CD4-positive, alpha-beta memory T cell (primary cell): ENCODE measurements at regions not wholly inside any gene's neighbourhood (a gene's known extent, or its start where the extent isn't known, plus 50 kb on each side); places are given as distances from the start of the nearest gene placed in this dataset.
"Not testable (repeated sequence)": the region's sequence is repeated elsewhere in the genome, so short reads cannot be mapped to it uniquely, and the experiment has no call there.

Source experiments
- CTCF ChIA-PET: fragments of 350-600 bp; sonication (Branson Sonifier 250); formaldehyde crosslinking; loops from one replicate; lab custom pipeline; 2021; ENCODE audit warnings: inconsistent platforms; ENCODE audit not compliant: partially characterized antibody; lab: Charles Lee
- POLR2A ChIA-PET: fragments of 350-600 bp; sonication (Branson Sonifier 250); formaldehyde crosslinking; loops from one replicate; lab custom pipeline; 2021; ENCODE audit not compliant: partially characterized antibody; lab: Charles Lee
- DNase-seq, 5 donors: peaks; one replicate each; pipeline versions ENCODE4 v3.0.0 to v3.0.0-alpha.2; 2020 to 2022; ENCODE audit warnings: mixed read lengths in 1 of 5
- H3K27ac ChIP-seq: one replicate; pipeline ENCODE4 v1.7.0; 2013; ENCODE audit warnings: low read depth, low read length
- H3K27me3 ChIP-seq: 2 replicates; pipeline ENCODE4 v1.7.0; 2013; ENCODE audit warnings: mild to moderate bottlenecking, low read length, moderate library complexity; ENCODE audit not compliant: insufficient read depth
- H3K36me3 ChIP-seq: 2 replicates; pipeline ENCODE4 v1.7.0; 2013; ENCODE audit warnings: mild to moderate bottlenecking, low read length, moderate library complexity; ENCODE audit not compliant: insufficient read depth
- H3K4me1 ChIP-seq: 2 replicates; pipeline ENCODE4 v1.7.0; 2013; ENCODE audit warnings: mild to moderate bottlenecking, low read length, moderate library complexity; ENCODE audit not compliant: insufficient read depth
- H3K4me3 ChIP-seq, 2 donors: one replicate each; pipeline ENCODE4 v1.7.0; 2013; ENCODE audit warnings: low read length in 2 of 2, mild to moderate bottlenecking in 1 of 2
- H3K9me3 ChIP-seq, 2 donors: one replicate each; pipeline ENCODE4 v1.7.0; 2013; ENCODE audit warnings: low read length in 2 of 2, control low read depth in 1 of 2; ENCODE audit not compliant: control insufficient read depth in 1 of 2
- H3K27ac Mint-ChIP-seq, 7 donors: one replicate each; pipeline ENCODE4 v1.8.0; 2020 to 2021; ENCODE audit warnings: mixed read lengths in 7 of 7, mild to moderate bottlenecking in 6 of 7, inconsistent platforms in 3 of 7, moderate library complexity in 3 of 7
- H3K27me3 Mint-ChIP-seq, 2 donors: one replicate each; pipeline ENCODE4 v1.8.0; 2020 to 2021; ENCODE audit warnings: mixed read lengths in 2 of 2
- H3K36me3 Mint-ChIP-seq, 2 donors: one replicate each; pipeline ENCODE4 v1.8.0; 2020 to 2021; ENCODE audit warnings: mixed read lengths in 2 of 2, inconsistent platforms in 1 of 2, mild to moderate bottlenecking in 1 of 2
- H3K4me1 Mint-ChIP-seq, 4 donors: one replicate each; pipeline ENCODE4 v1.8.0; 2020 to 2021; ENCODE audit warnings: mixed read lengths in 4 of 4, mild to moderate bottlenecking in 1 of 4
- H3K4me3 Mint-ChIP-seq, 8 donors: one replicate each; pipeline ENCODE4 v1.8.0; 2020 to 2021; ENCODE audit warnings: mixed read lengths in 8 of 8, mild to moderate bottlenecking in 7 of 8, moderate library complexity in 6 of 8, inconsistent platforms in 3 of 8
- H3K9me3 Mint-ChIP-seq, 8 donors: one replicate each; pipeline ENCODE4 v1.8.0; 2020 to 2021; ENCODE audit warnings: mixed read lengths in 8 of 8, mild to moderate bottlenecking in 5 of 8, inconsistent platforms in 3 of 8, moderate library complexity in 1 of 8
- intact Hi-C: fragments of 100-400 bp; cut with micrococcal nuclease; formaldehyde crosslinking; loops from one replicate; pipeline ENCODE4 v1.15.1; 2023

DNA sequence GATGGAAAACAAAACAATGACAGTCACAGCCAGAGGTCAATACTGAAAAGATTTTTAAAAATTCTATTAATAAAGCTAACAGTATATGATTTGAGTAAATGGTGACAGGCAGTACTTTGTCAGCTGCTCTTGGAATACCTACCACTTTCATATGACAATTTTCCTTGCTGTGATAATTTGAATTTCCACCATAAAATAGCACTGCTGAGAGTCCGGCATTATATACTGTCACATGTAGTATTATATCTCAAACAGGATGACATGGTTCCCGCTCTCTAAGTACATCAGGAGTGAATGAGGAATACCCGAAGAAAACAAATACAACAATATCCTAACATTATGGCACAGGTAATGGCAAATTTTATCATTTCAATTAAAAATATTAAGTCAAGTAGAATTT lies 146.8 kb upstream of the TMPRSS15 start:
- H3K4me3 Mint-ChIP-seq: no peak overlapping the region
- no peaks in the 10 kb centered on the region for H3K4me1 Mint-ChIP-seq
- POLR2A ChIA-PET: no interaction called here
- Histone ChIP-seq H3K36me3 (no peaks in the 10 kb centered on the region), H3K4me1 (no peaks in the 10 kb centered on the region), H3K27ac (no peak overlapping the region), H3K4me3 (no peak overlapping the region), H3K27me3 (no peaks in the 10 kb centered on the region), H3K9me3 (peaks cover 0 to 6% of the 10 kb centered on the region in 2 donors)
- no peak for DNase-seq
- no peaks in the 10 kb centered on the region for H3K36me3 Mint-ChIP-seq
- H3K27me3 Mint-ChIP-seq: no peaks in the 10 kb centered on the region
- H3K27ac Mint-ChIP-seq: no peak overlapping the region
- peaks cover 0 to 4% (median 0%) of the 10 kb centered on the region in 8 donors for H3K9me3 Mint-ChIP-seq
- intact Hi-C loops: no loop called here
- CTCF ChIA-PET: no interaction called here

DNA sequence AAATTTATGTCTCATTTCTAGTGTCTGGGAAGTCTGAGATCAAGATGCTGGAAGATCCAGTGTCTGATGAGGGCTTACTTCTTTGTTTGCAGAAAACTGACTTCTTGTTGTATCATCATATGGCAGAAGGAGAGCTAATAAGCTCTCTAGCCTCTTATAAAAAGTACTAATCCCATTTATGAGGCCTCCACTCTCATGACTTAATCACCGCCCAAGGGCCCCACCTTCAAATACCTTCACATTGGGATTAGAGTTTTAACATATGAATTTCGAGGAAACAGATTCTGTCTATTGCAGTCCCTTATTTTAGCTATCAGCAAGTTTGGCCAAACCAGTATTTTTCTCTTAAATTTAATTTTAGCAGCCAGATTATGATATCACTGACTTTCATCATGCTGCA lies 150.2 kb upstream of the TMPRSS15 start:
- Histone ChIP-seq H3K27me3 (no peaks in the 10 kb centered on the region), H3K36me3 (no peaks in the 10 kb centered on the region), H3K27ac (no peak overlapping the region), H3K9me3 (peaks cover 0 to 6% of the 10 kb centered on the region in 2 donors), H3K4me3 (no peak overlapping the region), H3K4me1 (no peaks in the 10 kb centered on the region)
- Mint-ChIP-seq H3K4me1 (no peaks in the 10 kb centered on the region), H3K9me3 (peaks cover 0 to 7% (median 5%) of the 10 kb centered on the region in 8 donors), H3K27ac (no peak overlapping the region), H3K27me3 (no peaks in the 10 kb centered on the region), H3K36me3 (no peaks in the 10 kb centered on the region), H3K4me3 (no peak overlapping the region)
- ChIA-PET POLR2A (no interaction called here), CTCF (no interaction called here)
- intact Hi-C loops: no loop called here
- DNase-seq: no peak

DNA sequence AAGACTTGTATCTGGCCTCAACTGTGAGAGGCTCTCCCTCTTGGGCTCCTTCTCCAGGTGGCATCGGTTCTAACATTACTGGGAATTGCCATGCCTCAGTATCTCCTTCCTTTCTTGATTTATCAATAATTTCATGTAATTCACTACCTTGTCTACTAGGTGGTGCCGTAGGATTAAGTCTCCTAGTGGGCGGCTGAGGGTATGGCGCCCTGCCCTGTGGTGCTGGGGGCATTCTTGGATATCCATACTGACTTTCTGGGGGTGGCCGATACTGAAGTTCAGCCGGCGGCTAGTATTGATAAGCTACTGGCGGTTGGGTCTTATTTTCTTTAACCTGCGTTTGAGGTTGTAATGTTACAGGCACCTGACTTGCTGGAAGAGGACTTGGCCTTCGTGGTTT lies 164.2 kb upstream of the TMPRSS15 start:
- H3K27me3 ChIP-seq, H3K27me3 Mint-ChIP-seq, H3K4me1 Mint-ChIP-seq, H3K4me3 Mint-ChIP-seq, H3K27ac ChIP-seq, H3K27ac Mint-ChIP-seq, POLR2A ChIA-PET, H3K9me3 ChIP-seq, H3K4me1 ChIP-seq, DNase-seq, CTCF ChIA-PET, H3K36me3 Mint-ChIP-seq, H3K36me3 ChIP-seq, H3K4me3 ChIP-seq, intact Hi-C loops: not testable (repeated sequence)
- H3K9me3 Mint-ChIP-seq: peaks cover 0 to 12% (median 5%) of the 10 kb centered on the region in 8 donors

DNA sequence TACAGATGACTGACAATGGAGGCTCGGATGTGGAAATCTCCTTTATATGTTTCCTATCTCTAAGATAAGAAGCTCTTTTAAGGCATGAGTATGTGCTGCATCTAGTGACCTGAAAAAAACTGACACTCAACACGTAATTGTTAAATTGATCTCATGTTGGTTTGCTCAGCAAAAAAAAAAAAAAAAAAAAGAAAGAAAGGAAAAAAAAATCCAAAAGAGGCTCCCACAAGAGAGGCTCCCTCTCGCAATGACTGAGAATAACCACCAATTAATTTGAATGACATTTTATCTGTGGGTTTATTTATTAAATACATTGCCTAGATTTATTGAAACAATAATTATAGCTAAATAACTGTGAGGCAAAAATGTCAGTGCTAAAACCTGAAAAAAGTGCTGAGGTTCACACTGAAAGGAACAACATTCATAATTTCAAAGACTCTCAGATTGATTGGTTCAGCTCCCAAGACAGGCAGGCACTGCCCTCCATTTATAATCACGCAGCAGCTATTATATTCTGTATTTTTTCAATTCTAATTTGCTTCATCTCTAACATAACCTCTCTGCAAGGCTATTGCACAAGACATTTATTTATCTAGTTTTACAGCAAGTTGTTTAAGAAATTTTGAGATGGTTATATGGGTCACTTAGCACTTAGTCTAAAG lies 184.5 kb upstream of the TMPRSS15 start:
- H3K4me3 ChIP-seq: no peak overlapping the region
- H3K36me3 ChIP-seq: no peaks in the 10 kb centered on the region
- H3K4me1 ChIP-seq: no peaks in the 10 kb centered on the region
- no peak for DNase-seq
- no peak overlapping the region for H3K27ac Mint-ChIP-seq
- peaks cover 0 to 23% (median 6%) of the 10 kb centered on the region in 8 donors for H3K9me3 Mint-ChIP-seq
- H3K9me3 ChIP-seq: no peaks in the 10 kb centered on the region
- no peak overlapping the region for H3K27ac ChIP-seq
- CTCF ChIA-PET: no interaction called here
- POLR2A ChIA-PET: no interaction called here
- intact Hi-C loops: no loop called here
- H3K27me3 ChIP-seq: no peaks in the 10 kb centered on the region
- H3K4me3 Mint-ChIP-seq: no peak overlapping the region
- H3K36me3 Mint-ChIP-seq: no peaks in the 10 kb centered on the region
- no peaks in the 10 kb centered on the region for H3K27me3 Mint-ChIP-seq
- H3K4me1 Mint-ChIP-seq: no peaks in the 10 kb centered on the region

DNA sequence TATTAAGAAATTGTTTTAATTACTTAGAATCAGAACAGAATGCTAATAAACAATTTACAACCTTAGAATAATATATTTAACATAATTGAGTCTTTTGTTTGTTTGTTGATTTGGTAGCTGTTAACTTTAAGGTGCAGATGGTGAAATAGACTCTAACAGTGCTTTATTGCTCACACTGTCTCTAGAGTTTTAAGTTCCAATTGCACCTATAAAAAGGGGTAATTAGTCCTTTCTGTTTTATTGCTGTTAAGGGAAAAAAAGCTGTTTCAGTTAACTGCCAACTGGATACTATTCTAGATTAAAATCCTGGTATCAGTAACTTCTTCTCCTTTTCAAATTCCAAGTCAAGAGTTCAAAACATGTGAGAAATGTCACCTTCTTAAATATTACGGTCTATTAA lies 197.6 kb upstream of the TMPRSS15 start:
- no peaks in the 10 kb centered on the region for H3K36me3 Mint-ChIP-seq
- H3K27me3 Mint-ChIP-seq: no peaks in the 10 kb centered on the region
- H3K4me3 Mint-ChIP-seq: no peak overlapping the region
- intact Hi-C loops: no loop called here
- Histone ChIP-seq H3K27ac (no peak overlapping the region), H3K9me3 (no peaks in the 10 kb centered on the region), H3K4me1 (no peaks in the 10 kb centered on the region), H3K36me3 (no peaks in the 10 kb centered on the region), H3K4me3 (no peak overlapping the region), H3K27me3 (no peaks in the 10 kb centered on the region)
- no peak for DNase-seq
- no peak overlapping the region for H3K27ac Mint-ChIP-seq
- H3K9me3 Mint-ChIP-seq: peaks cover 0 to 11% (median 6%) of the 10 kb centered on the region in 8 donors
- ChIA-PET POLR2A (no interaction called here), CTCF (no interaction called here)
- H3K4me1 Mint-ChIP-seq: no peaks in the 10 kb centered on the region

DNA sequence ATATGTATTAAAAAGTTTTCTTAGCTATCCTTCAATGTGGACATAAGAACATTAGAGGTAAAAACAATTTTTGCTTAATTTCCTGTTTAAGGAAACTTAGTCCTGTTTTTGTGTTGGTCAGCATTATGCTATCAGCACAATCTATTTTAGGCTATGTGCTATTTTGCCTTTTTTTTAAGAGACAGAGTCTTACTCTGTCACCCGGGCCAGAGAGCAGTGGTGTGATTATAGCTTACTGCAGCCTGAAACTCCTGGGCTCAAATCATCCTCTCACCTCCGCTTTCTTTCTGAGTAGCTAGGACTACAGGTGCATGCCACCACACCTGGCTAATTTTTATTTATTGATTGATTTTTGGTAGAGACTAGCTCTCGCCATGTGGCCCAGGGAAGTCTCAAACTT lies 199.1 kb upstream of the TMPRSS15 start:
- Mint-ChIP-seq H3K36me3 (no peaks in the 10 kb centered on the region), H3K27me3 (no peaks in the 10 kb centered on the region), H3K4me1 (no peaks in the 10 kb centered on the region), H3K4me3 (no peak overlapping the region), H3K27ac (no peak overlapping the region), H3K9me3 (peaks cover 0 to 11% (median 6%) of the 10 kb centered on the region in 8 donors)
- Histone ChIP-seq H3K27me3 (no peaks in the 10 kb centered on the region), H3K4me3 (no peak overlapping the region), H3K27ac (no peak overlapping the region), H3K9me3 (no peaks in the 10 kb centered on the region), H3K4me1 (no peaks in the 10 kb centered on the region), H3K36me3 (no peaks in the 10 kb centered on the region)
- intact Hi-C loops: no loop called here
- ChIA-PET POLR2A (no interaction called here), CTCF (no interaction called here)
- DNase-seq: no peak

DNA sequence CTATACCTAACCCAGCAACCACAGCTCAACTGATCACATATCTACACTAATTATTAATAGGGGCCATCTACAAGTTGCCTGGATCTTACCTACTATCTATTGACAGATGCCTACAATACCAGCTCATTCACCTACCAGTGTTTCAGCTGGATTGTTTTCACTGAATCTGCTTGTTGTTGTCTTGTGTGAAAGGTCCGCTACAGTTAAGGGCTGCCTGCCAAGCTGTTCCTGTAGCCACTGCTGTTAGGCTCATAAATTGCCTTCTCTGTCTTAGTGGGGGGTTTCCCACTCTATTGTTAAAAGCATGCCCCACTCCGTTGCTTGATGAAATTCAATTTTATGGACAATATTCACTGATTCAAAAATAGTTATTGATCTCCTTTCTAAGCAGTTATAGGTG lies 199.7 kb upstream of the TMPRSS15 start:
- H3K9me3 ChIP-seq: no peaks in the 10 kb centered on the region
- CTCF ChIA-PET: no interaction called here
- no peaks in the 10 kb centered on the region for H3K4me1 ChIP-seq
- Mint-ChIP-seq H3K9me3 (peaks cover 0 to 9% (median 6%) of the 10 kb centered on the region in 8 donors), H3K4me3 (no peak overlapping the region), H3K27me3 (no peaks in the 10 kb centered on the region), H3K4me1 (no peaks in the 10 kb centered on the region), H3K27ac (no peak overlapping the region), H3K36me3 (no peaks in the 10 kb centered on the region)
- DNase-seq: no peak
- intact Hi-C loops: no loop called here
- H3K27ac ChIP-seq: no peak overlapping the region
- no peaks in the 10 kb centered on the region for H3K36me3 ChIP-seq
- no peaks in the 10 kb centered on the region for H3K27me3 ChIP-seq
- POLR2A ChIA-PET: no interaction called here
- no peak overlapping the region for H3K4me3 ChIP-seq

DNA sequence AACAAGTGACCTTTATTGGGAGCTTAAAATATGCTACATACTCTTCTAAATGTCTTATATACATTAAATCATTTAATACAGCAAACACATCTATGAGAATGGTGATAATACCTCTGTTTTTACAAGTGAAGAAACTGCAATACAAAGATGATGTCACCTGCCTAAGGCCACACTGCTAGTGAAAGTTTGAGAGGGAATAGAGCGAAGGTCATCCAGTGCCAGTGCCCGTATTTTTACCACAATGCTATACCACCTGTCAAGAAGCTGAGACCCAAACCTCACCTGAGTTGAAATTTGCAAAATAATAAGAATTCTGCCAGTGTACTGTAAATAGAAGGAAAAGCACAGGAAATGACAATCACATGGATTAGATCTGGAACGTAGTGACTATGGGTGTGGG lies 200.4 kb upstream of the TMPRSS15 start:
- Mint-ChIP-seq H3K4me3 (no peak overlapping the region), H3K27ac (no peak overlapping the region), H3K4me1 (no peaks in the 10 kb centered on the region), H3K27me3 (no peaks in the 10 kb centered on the region), H3K36me3 (no peaks in the 10 kb centered on the region), H3K9me3 (peaks cover 0 to 8% (median 2%) of the 10 kb centered on the region in 8 donors)
- H3K36me3 ChIP-seq: no peaks in the 10 kb centered on the region
- POLR2A ChIA-PET: no interaction called here
- intact Hi-C loops: no loop called here
- H3K27ac ChIP-seq: no peak overlapping the region
- CTCF ChIA-PET: no interaction called here
- H3K4me3 ChIP-seq: no peak overlapping the region
- no peaks in the 10 kb centered on the region for H3K27me3 ChIP-seq
- DNase-seq: no peak
- no peaks in the 10 kb centered on the region for H3K9me3 ChIP-seq
- H3K4me1 ChIP-seq: no peaks in the 10 kb centered on the region
